Spinal cord (tissue), 9 donors: ENCODE measurements at regions not wholly inside any gene's neighbourhood (a gene's known extent, or its start where the extent isn't known, plus 50 kb on each side); places are given as distances from the start of the nearest gene placed in this dataset.
"Not testable (repeated sequence)": the region's sequence is repeated elsewhere in the genome, so short reads cannot be mapped to it uniquely, and the experiment has no call there.

ENCODE experiments used
- DNase-seq, 6 donors: peaks; one replicate each; pipeline versions ENCODE4 v3.0.0 to v3.0.0-alpha.2; 2013 to 2015; ENCODE audit warnings: low spot score in 6 of 6, low read depth in 4 of 6
- H3K27ac ChIP-seq: one replicate; pipeline ENCODE4 v1.5.1; 2013; ENCODE audit warnings: low read depth, low read length, control low read depth
- H3K27me3 ChIP-seq: one replicate; pipeline ENCODE4 v1.6.1; 2013; ENCODE audit warnings: low read length; ENCODE audit not compliant: control insufficient read depth, insufficient read depth
- H3K36me3 ChIP-seq: one replicate; pipeline ENCODE4 v1.6.1; 2013; ENCODE audit warnings: low read length; ENCODE audit not compliant: control insufficient read depth, insufficient read depth
- H3K4me1 ChIP-seq: one replicate; pipeline ENCODE4 v1.6.1; 2013; ENCODE audit warnings: low read length; ENCODE audit not compliant: control insufficient read depth, insufficient read depth
- H3K4me3 ChIP-seq: one replicate; pipeline ENCODE4 v1.5.1; 2013; ENCODE audit warnings: low read depth, low read length, control low read depth
- H3K9me3 ChIP-seq: one replicate; pipeline ENCODE4 v1.6.1; 2013; ENCODE audit warnings: low read length; ENCODE audit not compliant: control insufficient read depth, insufficient read depth
- WGBS: methylation state at CpG from one replicate; pipeline ENCODE4 v1.1.5; 2013; ENCODE audit warnings: missing lambda C conversion rate; ENCODE audit not compliant: insufficient coverage; 5-methylcytosine and 5-hydroxymethylcytosine counted together
- donor health status: healthy.

- Histone ChIP-seq H3K9me3 (peaks cover 4% of the 10 kb centered on the region), H3K4me3 (no peak overlapping the region), H3K36me3 (no peaks in the 10 kb centered on the region), H3K4me1 (no peaks in the 10 kb centered on the region), H3K27me3 (no peaks in the 10 kb centered on the region), H3K27ac (no peak overlapping the region)
- 95% methylated on average over 1 of the region's 4 CpGs for WGBS
- no peak for DNase-seq
Measured at GRCh38 chr7:113267885-113268284, 149.5 kb upstream of the SMIM30 start.

DNA sequence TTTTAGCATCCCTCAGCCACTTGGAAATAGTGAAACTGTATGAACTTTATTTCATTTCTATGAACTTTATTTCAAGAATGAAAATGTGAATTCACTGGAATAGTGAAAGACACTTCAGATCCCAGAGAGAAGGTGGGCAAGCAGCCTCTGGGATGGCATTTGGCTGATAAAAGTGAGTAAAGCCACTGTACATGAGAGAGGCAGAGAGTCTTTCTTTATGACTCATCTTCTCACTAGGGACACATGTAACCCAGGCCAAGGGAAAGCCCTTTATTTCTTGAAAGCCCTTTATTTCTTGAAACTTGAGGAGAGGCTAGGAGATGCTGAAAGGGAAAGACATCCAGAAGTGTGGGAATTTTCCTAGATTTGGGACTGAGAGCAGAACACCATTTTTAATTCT lies 148.9 kb upstream of the SMIM30 start:
- Histone ChIP-seq H3K27ac (no peak overlapping the region), H3K4me3 (no peak overlapping the region), H3K36me3 (no peaks in the 10 kb centered on the region), H3K27me3 (no peaks in the 10 kb centered on the region), H3K4me1 (no peaks in the 10 kb centered on the region), H3K9me3 (peaks cover 4% of the 10 kb centered on the region)
- DNase-seq = no peak

DNA sequence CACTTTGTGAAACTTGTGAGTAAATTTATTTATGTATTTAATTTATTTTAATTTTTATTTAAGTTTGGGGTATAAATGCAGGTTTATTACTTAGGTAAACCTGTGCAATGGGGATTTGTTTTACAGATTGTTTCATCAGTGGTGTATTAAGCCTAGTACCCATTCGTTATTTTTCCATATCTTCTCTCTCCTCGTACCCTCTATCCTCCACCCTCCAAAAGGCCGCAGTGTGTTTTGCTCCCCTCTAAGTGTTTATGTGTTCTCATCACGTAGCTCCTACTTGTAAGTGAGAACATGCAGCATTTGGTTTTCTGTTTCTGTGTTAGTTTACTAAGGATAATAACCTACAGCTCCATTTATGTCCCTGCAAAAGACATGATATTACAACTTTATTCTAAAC lies 145.4 kb upstream of the SMIM30 start:
- no peak overlapping the region for H3K27ac ChIP-seq
- no peaks in the 10 kb centered on the region for H3K4me1 ChIP-seq
- H3K9me3 ChIP-seq = no peaks in the 10 kb centered on the region
- H3K4me3 ChIP-seq = no peak overlapping the region
- no peak for DNase-seq
- whole genome bisulfite sequencing = no CpG with 5 or more reads among the region's 4 CpGs
- H3K36me3 ChIP-seq = no peaks in the 10 kb centered on the region
- H3K27me3 ChIP-seq = no peaks in the 10 kb centered on the region

DNA sequence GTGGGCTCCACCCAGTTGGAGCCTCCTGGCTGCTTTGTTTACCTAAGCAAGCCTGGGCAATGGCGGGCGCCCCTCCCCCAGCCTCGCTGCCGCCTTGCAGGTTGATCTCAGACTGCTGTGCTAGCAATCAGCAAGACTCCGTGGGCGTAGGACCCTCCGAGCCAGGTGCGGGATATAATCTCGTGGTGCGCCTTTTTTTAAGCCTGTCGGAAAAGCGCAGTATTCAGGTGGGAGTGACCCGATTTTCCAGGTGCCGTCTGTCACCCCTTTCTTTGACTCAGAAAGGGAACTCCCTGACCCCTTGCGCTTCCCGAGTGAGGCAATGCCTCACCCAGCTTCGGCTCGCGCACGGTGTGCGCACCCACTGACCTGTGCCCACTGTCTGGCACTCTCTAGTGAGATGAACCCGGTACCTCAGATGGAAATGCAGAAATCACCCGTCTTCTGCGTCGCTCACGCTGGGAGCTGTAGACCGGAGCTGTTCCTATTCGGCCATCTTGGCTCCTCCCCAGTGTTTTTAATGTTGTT lies 144.9 kb upstream of the SMIM30 start:
- WGBS = 92% methylated on average over 19 of the region's 28 CpGs

DNA sequence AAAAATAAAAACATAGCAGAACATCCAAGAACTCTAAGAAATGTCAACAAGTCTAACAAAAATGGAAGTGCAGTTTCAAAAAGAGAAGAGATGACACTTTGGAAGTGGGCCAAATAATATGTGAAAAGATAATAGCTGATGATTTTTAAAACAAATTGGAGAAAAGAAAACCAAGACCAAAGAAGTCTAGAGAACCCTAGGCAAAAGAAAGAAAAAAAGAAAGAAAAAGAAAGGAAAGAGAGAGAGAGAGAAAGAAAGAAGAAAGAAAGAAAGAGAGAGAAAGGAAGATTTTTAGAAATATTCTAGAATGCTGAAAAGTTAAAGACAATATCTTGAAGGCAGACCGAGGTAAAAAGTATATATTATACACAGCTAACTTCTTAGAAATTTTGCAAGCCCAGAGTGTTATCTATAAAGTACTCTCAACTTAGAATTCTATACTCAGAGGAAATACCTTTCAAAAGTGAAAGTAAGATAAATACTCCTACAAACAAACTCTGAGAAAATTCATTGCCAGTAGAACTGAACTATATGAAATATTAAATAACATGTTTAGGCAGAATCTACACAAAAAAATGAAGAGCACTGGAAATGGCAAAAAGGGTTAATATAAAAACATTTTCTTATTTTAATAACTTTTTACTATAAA lies 138.7 kb upstream of the SMIM30 start:
- H3K9me3 ChIP-seq = no peaks in the 10 kb centered on the region
- no peaks in the 10 kb centered on the region for H3K4me1 ChIP-seq
- H3K4me3 ChIP-seq = no peak overlapping the region
- WGBS = no CpG with 5 or more reads among the region's 1 CpG
- DNase-seq = no peak
- no peak overlapping the region for H3K27ac ChIP-seq
- H3K36me3 ChIP-seq = no peaks in the 10 kb centered on the region
- no peaks in the 10 kb centered on the region for H3K27me3 ChIP-seq

More for the DNA sequence above, 144.9 kb upstream of the SMIM30 start:
- not testable (repeated sequence) for DNase-seq, H3K27ac ChIP-seq, H3K27me3 ChIP-seq, H3K4me3 ChIP-seq, H3K4me1 ChIP-seq, H3K36me3 ChIP-seq, H3K9me3 ChIP-seq

DNA sequence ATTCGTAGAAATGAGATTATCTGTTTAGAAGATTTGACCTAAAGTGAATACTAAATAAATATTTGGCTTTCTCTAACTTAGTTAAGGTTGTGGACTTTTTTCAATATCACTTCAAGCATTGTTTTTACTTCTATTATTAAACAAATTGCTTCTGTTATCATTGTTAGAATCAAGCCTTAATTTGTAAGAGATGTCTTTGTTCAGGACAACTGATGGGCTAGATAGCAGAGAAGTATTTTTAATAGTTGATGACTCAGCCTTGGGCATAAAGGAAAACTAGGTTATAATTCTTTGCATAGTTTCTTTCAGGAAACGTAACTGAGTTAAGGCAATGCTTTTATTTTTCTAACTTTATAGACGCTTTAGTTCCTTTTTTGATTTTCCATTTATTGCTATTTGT lies 128.8 kb upstream of the SMIM30 start:
- Histone ChIP-seq H3K4me1 (no peaks in the 10 kb centered on the region), H3K4me3 (no peak overlapping the region), H3K36me3 (no peaks in the 10 kb centered on the region), H3K9me3 (peaks cover 2% of the 10 kb centered on the region), H3K27me3 (no peaks in the 10 kb centered on the region), H3K27ac (no peak overlapping the region)
- no CpG with 5 or more reads among the region's 3 CpGs for WGBS
- no peak for DNase-seq

DNA sequence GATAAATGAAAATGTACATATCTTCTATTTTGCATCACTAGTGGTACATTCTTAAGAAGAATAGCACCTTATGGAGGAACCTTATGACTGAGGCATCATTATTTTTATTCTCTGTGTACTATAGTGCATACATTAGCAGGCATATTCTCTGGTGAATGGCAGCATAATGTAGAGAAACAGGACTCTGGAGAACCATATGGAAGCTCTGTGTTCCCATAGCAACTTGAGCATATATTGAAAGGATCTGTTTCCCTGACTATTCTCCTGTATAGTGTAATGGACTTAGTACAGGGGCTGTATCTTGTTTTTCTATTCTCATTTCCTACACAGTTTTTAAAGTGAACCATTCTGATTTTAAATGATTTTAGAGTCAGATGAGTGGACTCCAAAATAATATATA lies 128.4 kb upstream of the SMIM30 start:
- DNase-seq = peak in 3 of 6 donors; percentile 17 to 80 (median 73)
- no peak overlapping the region for H3K4me3 ChIP-seq

GRCh38 chr7:113232885-113233284 lies 114.5 kb upstream of the SMIM30 start:
- no peak overlapping the region for H3K27ac ChIP-seq
- H3K9me3 ChIP-seq = no peaks in the 10 kb centered on the region
- H3K36me3 ChIP-seq = no peaks in the 10 kb centered on the region
- no CpG with 5 or more reads among the region's 2 CpGs for WGBS
- no peak overlapping the region for H3K4me3 ChIP-seq
- no peaks in the 10 kb centered on the region for H3K4me1 ChIP-seq
- DNase-seq = no peak
- H3K27me3 ChIP-seq = no peaks in the 10 kb centered on the region

More for the DNA sequence above, 128.4 kb upstream of the SMIM30 start:
- H3K4me1 ChIP-seq = no peaks in the 10 kb centered on the region
- peaks cover 2% of the 10 kb centered on the region for H3K9me3 ChIP-seq
- no peak overlapping the region for H3K27ac ChIP-seq
- H3K27me3 ChIP-seq = no peaks in the 10 kb centered on the region
- H3K36me3 ChIP-seq = no peaks in the 10 kb centered on the region

DNA sequence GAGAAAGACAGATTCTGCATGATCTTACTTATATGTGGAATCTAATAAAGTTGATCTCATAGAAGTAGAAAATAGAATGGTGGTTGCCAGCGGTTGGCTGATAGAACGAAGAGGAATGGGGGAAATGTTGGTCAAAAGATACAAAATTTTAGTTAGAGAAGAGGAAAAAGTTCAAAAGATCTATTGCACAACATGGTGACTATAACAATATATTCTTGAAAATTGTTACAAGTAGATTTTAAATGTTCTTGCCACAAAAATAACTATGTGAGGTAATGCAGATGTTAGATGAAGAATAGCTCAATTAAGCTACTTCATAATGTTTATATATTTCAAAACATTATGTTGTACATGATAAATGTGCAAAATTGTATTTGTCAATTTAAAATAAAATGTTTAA lies 112.3 kb upstream of the SMIM30 start:
- no peaks in the 10 kb centered on the region for H3K4me1 ChIP-seq
- no peak overlapping the region for H3K27ac ChIP-seq
- no peaks in the 10 kb centered on the region for H3K27me3 ChIP-seq
- no CpG with 5 or more reads among the region's 2 CpGs for WGBS
- no peaks in the 10 kb centered on the region for H3K36me3 ChIP-seq
- H3K9me3 ChIP-seq = no peaks in the 10 kb centered on the region
- DNase-seq = no peak
- no peak overlapping the region for H3K4me3 ChIP-seq

DNA sequence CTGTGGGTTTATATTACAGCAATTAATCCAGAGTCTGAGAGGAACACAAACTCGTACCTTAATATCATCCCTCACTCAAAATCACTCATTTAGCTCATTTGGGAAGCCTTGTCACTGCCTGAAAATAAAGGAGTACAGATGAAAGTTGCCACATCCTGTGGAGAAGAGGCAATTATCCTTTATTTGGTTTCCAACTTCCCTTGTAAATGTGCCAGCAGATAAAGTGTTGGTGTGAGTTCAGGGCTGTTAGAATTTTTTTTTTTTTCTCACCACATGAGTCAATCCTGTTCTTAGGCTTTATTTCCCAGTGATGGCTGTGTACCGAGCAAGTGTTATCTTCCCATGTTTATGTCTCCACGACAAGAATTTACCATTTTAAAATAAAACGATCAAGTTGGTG lies 99.0 kb upstream of the SMIM30 start:
- Histone ChIP-seq H3K27me3 (no peaks in the 10 kb centered on the region), H3K36me3 (no peaks in the 10 kb centered on the region), H3K9me3 (no peaks in the 10 kb centered on the region), H3K4me3 (no peak overlapping the region), H3K4me1 (no peaks in the 10 kb centered on the region), H3K27ac (no peak overlapping the region)
- WGBS = no CpG with 5 or more reads among the region's 4 CpGs
- peak in 1 of 6 donors; percentile 31 for DNase-seq
